HG03060 (cell line): ENCODE measurements at regions not wholly inside any gene's neighbourhood (a gene's known extent, or its start where the extent isn't known, plus 50 kb on each side); places are given as distances from the start of the nearest gene placed in this dataset.
"Not testable (repeated sequence)": the region's sequence is repeated elsewhere in the genome, so short reads cannot be mapped to it uniquely, and the experiment has no call there.

Experiments
- ATAC-seq: cut with Tn5 transposase; IDR thresholded peaks from one replicate; pipeline ENCODE4 v1.9.1; 2021; ENCODE audit warnings: low read depth, moderate number of reproducible peaks; ENCODE audit not compliant: unreplicated experiment

- no peak for ATAC-seq
Measured at GRCh38 chr1:222015686-222016085, 273.8 kb upstream of the DUSP10 start.

DNA sequence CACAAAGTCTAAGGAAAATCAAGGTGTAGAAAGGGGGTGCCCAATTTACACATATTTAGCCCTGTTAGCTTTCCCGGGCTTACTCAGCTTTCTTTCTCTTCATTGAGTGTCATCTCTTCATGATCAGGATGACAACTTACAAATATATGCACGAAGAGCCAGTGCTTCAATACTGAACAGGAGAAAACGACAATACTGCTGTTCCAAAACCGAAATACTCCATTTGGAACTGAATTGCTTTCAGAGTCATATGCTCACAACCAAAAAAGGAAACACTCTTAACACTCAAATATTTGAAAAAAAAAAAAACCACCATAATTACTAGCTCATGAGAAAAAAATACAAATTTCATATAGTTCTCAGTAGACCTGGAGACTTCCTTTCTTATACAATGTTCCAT, 272.1 kb upstream of the DUSP10 start:
- ATAC-seq, result no peak

- no peak for ATAC-seq
Measured at GRCh38 chr1:222012816-222013215, 270.9 kb upstream of the DUSP10 start.

- no peak for ATAC-seq
Measured at GRCh38 chr1:222010306-222010705, 268.4 kb upstream of the DUSP10 start.

GRCh38 chr1:222009105-222009730, 267.3 kb upstream of the DUSP10 start:
- no peak for ATAC-seq

DNA sequence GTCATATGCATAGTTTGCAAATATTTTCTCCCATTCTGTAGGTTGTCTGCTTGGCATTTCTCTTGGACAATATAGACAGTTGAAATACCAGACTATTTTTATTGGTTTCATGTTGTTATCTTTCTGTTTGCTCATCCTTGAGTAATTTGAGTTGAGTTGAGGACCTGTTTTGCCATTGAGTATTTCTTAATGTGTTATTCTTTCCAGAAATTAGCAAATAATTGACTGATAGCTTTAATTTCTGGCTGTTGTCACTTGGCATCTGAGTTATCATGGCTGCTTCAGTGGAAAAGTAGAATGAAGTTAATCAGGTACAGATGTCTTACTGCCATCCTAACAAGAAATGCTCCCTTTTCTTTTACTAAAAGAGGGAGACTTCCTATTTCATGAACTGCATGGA, 264.8 kb upstream of the DUSP10 start:
- ATAC-seq, result no peak

DNA sequence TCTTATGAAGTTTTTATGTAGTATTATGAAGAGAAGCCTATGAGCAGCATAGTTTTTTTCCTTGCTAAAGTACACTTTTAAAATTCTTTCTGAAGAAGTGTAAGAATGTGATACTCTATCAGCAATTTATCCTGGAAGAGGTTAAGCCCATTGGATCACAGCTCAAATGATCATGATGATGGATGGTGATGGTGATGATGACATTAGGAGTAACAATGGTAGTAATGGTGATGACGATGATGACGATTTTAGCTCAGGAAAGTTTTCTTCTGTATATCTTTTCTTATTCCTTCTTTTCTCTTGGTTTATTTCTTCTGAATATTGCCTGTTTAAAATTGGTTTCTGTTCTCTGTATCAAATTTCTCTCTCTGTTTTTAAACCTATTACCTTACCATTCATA, 262.9 kb upstream of the DUSP10 start:
- no peak for ATAC-seq

DNA sequence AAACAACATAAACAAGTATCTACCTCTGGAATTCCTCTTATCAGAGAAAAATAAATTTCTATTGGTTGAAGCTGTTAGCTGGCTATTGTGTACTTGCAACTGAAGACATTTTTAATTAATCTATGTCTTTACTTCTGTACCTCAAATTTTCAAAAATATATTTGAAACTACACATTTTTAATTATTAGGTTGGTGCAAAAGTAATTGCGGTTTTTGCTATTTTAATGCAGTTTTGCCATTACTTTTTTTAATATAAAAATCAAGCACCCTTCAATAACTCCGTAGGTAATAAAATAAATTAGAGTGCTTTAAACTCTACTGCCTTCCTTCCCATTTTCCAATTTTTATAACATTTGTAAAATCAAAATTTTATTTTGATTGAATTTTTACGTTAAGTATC, 262.1 kb upstream of the DUSP10 start:
- ATAC-seq, result no peak

DNA sequence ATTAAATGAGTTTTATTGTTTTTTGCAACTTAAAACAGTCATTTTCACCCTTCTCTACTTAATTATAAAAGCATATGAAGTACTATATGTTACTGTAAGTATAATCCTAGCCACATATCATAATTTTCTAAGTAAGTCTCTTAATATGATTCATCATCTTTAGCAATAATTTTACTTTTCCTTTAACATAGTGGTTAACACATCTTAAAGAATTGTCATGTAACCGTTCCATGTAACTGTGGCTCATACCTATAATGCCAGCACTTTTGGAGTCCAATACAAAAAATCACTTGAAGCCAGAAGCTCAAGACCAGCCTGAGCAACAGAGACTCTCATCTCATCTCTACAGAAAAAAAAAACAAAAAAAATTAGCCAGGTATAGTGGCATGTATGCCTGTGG, 260.6 kb upstream of the DUSP10 start:
- ATAC-seq, result no peak

DNA sequence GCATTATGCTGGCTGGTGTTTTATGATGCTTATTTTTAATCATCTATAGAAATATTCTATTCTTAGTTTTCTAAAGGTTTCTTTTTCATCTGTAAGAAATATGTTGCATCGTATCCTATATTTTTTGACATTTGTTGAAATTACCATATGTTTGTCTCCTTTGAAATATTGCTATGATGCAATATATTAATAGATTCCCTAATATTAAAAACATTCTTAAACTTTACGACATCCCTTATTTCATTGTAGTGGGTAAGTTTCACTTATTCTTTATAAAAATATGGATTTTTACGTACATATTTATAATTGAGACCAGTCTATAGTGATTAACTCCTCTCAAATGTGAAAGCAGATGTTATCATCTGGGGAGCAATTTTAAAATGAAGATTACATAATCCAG, 258.2 kb upstream of the DUSP10 start:
- no peak for ATAC-seq

DNA sequence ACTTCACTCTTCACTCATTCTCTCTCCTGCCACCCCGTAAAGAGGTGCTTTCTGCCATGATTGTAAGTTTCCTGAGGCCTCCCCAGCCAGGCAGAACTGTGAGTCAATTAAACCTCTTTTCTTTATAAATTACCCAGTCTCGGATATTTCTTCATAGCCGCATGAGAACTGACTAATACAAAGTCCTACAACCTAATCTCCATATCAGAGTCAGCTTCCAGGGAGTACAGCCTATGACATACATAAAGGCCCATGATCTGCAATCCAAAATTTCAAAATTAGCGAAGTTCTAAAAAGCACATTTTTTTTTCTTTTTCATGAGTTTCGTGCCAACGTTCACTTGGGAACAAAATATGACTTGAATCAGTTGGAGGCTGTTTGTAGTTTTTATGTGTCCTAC, 256.9 kb upstream of the DUSP10 start:
- ATAC-seq, result no peak

GRCh38 chr1:221998186-221998612, 256.3 kb upstream of the DUSP10 start:
- no peak for ATAC-seq

GRCh38 chr1:221997012-221997411, 255.1 kb upstream of the DUSP10 start:
- not testable (repeated sequence) for ATAC-seq

DNA sequence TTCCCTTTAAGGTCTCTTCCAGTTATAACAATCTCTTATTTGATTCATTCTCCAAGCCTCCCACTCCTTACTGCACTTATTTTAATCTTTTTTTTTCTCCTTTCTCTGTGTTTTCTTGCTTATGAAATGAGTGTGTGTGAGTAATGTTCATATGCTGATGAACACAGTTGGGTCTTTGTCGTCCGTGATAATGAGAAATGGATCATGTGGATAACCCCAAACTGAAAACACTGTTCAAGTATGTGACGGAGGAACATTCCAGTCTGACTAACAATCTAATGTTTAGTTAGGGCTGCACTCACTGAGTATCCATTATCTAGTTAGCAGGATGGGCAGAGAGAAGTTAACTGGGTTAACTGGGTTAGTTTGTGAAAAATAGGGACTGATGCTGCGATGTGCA, 253.1 kb upstream of the DUSP10 start:
- no peak for ATAC-seq

GRCh38 chr1:221994274-221994698, 252.4 kb upstream of the DUSP10 start:
- peak; percentile 56 for ATAC-seq

DNA sequence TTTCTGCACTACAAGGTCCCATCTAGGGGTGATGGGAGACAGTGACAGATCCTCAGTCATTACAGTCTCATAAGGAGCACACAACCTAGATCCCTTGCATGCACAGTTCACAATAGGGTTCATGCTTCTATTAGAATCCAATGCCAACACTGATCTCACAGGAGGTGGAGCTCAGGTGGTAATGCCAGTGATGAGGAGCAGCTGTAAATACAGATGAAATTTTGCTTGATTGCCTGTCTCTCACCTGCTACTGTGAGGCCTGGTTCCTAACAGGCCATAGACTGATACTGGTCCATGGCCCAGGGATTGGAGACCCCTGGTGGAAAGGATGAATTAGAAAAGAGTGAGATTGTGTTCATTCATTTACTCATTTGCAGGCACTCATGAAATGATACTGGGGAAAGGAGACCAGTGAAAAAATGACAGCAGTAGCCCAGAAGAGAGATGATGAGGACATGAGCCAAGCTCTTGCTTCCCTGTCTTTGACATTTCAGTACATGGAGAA, 251.6 kb upstream of the DUSP10 start:
- no peak for ATAC-seq

GRCh38 chr1:221992427-221992826, 250.5 kb upstream of the DUSP10 start:
- no peak for ATAC-seq

GRCh38 chr1:221991221-221991620, 249.3 kb upstream of the DUSP10 start:
- ATAC-seq, result no peak

GRCh38 chr1:221989741-221990140, 247.9 kb upstream of the DUSP10 start:
- ATAC-seq, result no peak

DNA sequence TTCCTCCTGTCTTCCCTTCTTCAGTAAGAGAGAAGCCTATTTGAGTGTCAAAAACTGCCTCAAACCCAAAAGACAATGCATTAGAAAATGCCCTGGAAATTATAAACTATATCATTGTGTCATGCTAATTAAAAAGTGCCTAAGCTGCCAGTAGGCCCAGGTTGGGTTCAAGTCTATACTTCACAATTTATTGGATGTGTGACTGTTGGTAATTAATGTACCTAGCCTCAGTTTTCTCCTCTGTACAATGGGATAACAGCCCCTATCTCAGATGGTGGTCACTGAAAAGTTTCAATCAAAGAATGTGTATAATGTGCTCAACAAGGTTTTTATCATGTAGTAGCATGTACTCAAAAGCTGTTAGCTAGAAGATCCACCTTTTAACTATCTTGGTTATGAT, 246.9 kb upstream of the DUSP10 start:
- ATAC-seq, result no peak

GRCh38 chr1:221987860-221988520, 246.1 kb upstream of the DUSP10 start:
- no peak for ATAC-seq

- ATAC-seq, result no peak
Measured at GRCh38 chr1:221983444-221983843, 241.6 kb upstream of the DUSP10 start.
